ENCODE measurements at regions not wholly inside any gene's neighbourhood (a gene's known extent, or its start where the extent isn't known, plus 50 kb on each side); places are given as distances from the start of the nearest gene placed in this dataset.

- no peak for DNase-seq (ENCODE audit: low read depth)
- no peak for TF ChIP-seq CTCF (IDR thresholded peaks at IDR 0.05; ENCODE audit: control insufficient read depth, insufficient read depth, low read depth, low read length, missing control alignments)
- H3K4me3 ChIP-seq (ENCODE audit: control insufficient read depth, low read depth, low read length), result no peak overlapping the region
Measured at GRCh38 chr3:72423643-72424042, 424.6 kb downstream of the SHQ1 start.

GRCh38 chr3:72421786-72422185, 426.5 kb downstream of the SHQ1 start:
- no peak overlapping the region for H3K4me3 ChIP-seq (ENCODE audit: control insufficient read depth, low read depth, low read length)
- TF ChIP-seq CTCF (IDR thresholded peaks at IDR 0.05; ENCODE audit: control insufficient read depth, insufficient read depth, low read depth, low read length, missing control alignments), result no peak
- no peak for DNase-seq (ENCODE audit: low read depth)

GRCh38 chr3:72421126-72421525, 427.1 kb downstream of the SHQ1 start:
- DNase-seq (ENCODE audit: low read depth), result no peak
- H3K4me3 ChIP-seq (ENCODE audit: control insufficient read depth, low read depth, low read length), result no peak overlapping the region
- no peak for TF ChIP-seq CTCF (IDR thresholded peaks at IDR 0.05; ENCODE audit: control insufficient read depth, insufficient read depth, low read depth, low read length, missing control alignments)

- TF ChIP-seq CTCF (IDR thresholded peaks at IDR 0.05; ENCODE audit: control insufficient read depth, insufficient read depth, low read depth, low read length, missing control alignments), result no peak
- no peak overlapping the region for H3K4me3 ChIP-seq (ENCODE audit: control insufficient read depth, low read depth, low read length)
- no peak for DNase-seq (ENCODE audit: low read depth)
Measured at GRCh38 chr3:72418856-72419255, 429.4 kb downstream of the SHQ1 start.

- H3K4me3 ChIP-seq (ENCODE audit: control insufficient read depth, low read depth, low read length), result no peak overlapping the region
- no peak for TF ChIP-seq CTCF (IDR thresholded peaks at IDR 0.05; ENCODE audit: control insufficient read depth, insufficient read depth, low read depth, low read length, missing control alignments)
- no peak for DNase-seq (ENCODE audit: low read depth)
Measured at GRCh38 chr3:72418244-72418643, 430.0 kb downstream of the SHQ1 start.

- no peak overlapping the region for H3K4me3 ChIP-seq (ENCODE audit: control insufficient read depth, low read depth, low read length)
- DNase-seq (ENCODE audit: low read depth), result no peak
- TF ChIP-seq CTCF (IDR thresholded peaks at IDR 0.05; ENCODE audit: control insufficient read depth, insufficient read depth, low read depth, low read length, missing control alignments), result no peak
Measured at GRCh38 chr3:72414481-72415016, 433.7 kb downstream of the SHQ1 start.

GRCh38 chr3:72413228-72413627, 435.0 kb downstream of the SHQ1 start:
- no peak for TF ChIP-seq CTCF (IDR thresholded peaks at IDR 0.05; ENCODE audit: control insufficient read depth, insufficient read depth, low read depth, low read length, missing control alignments)
- H3K4me3 ChIP-seq (ENCODE audit: control insufficient read depth, low read depth, low read length), result no peak overlapping the region
- DNase-seq (ENCODE audit: low read depth), result no peak

Measured in AG09309 (cell line).